ENCODE measurements at regions not wholly inside any gene's neighbourhood (a gene's known extent, or its start where the extent isn't known, plus 50 kb on each side); places are given as distances from the start of the nearest gene placed in this dataset.

- TF ChIP-seq SRSF4 (IDR thresholded peaks at IDR 0.05; ENCODE audit: low read depth, low read length, poor library complexity, severe bottlenecking) (no peak), REST (IDR thresholded peaks at IDR 0.05; ENCODE audit: borderline replicate concordance in 1 of 2, low read depth in 1 of 2, low read length in 2 of 2) (no peak), MYNN (CRISPR knock-in tag; IDR thresholded peaks at IDR 0.05; ENCODE audit: low read depth) (no peak)
Observed at GRCh38 chr9:107648153-107648715, 158.7 kb upstream of the KLF4 start (continued).

- ATAC-seq (no peak), DNase-seq (ENCODE audit: low spot score) (no peak), FAIRE-seq (no peak)
- H3K9ac ChIP-seq (ENCODE audit: insufficient read depth, low read depth, low read length): no peak overlapping the region
- no peaks in the 10 kb centered on the region for H3K79me2 ChIP-seq (ENCODE audit: insufficient read depth, low read length)
- POLR2A ChIA-PET: no interaction called here
- H3K36me3 ChIP-seq (replicated peaks in 1 of 2; ENCODE audit: control insufficient read depth in 1 of 2, insufficient read depth in 2 of 2, low read length in 2 of 2): no peaks in the 10 kb centered on the region
- H3K27me3 ChIP-seq (ENCODE audit: control insufficient read depth in 1 of 2, insufficient read depth in 2 of 2, low read length in 2 of 2): peaks cover 0 to 8% of the 10 kb centered on the region in 2 experiments; a peak in 1 of 5 replicates
- intact Hi-C loops (cut with micrococcal nuclease; ENCODE audit: unreplicated experiment): no loop called here
- CTCF ChIA-PET (ENCODE audit: low intra/inter-chr PET ratio, low total read pairs): no interaction called here
- no peak overlapping the region for H3K27ac ChIP-seq (ENCODE audit: extremely low read length, insufficient read depth, low read length)
- no peaks in the 10 kb centered on the region for H3K9me3 ChIP-seq (ENCODE audit: low read length)
- H3K4me2 ChIP-seq (ENCODE audit: low read depth, low read length): no peak overlapping the region
- H4K20me1 ChIP-seq (ENCODE audit: insufficient read depth, low read length): no peaks in the 10 kb centered on the region
- 24% methylated on average over 5 of the region's 5 CpGs for WGBS (ENCODE audit: low lambda C conversion rate)
- no TSS peak for BruUV-seq (replicated peaks)
- in situ Hi-C loops (cut with HindIII; ENCODE audit: extremely low pct_ligation_motif_present, low pct_unique_long_range_greater_than_20kb): no loop called here
- H2AFZ ChIP-seq (ENCODE audit: low read length): no peak overlapping the region
- H3K4me1 ChIP-seq (ENCODE audit: insufficient read depth, low read length): no peaks in the 10 kb centered on the region
- no peak overlapping the region for H3K4me3 ChIP-seq (replicated peaks in 1 of 3; ENCODE audit: insufficient read depth in 1 of 3, low read depth in 2 of 3, low read length in 3 of 3)
- TF ChIP-seq IKZF1 (IDR thresholded peaks at IDR 0.05) (no peak), ZNF337 (CRISPR knock-in tag; IDR thresholded peaks at IDR 0.05; ENCODE audit: borderline replicate concordance, low read depth) (no peak), MAX (IDR thresholded peaks at IDR 0.05) (no peak), GMEB1 (CRISPR knock-in tag; IDR thresholded peaks at IDR 0.05; ENCODE audit: borderline replicate concordance) (no peak), SMARCE1 (IDR thresholded peaks at IDR 0.05; ENCODE audit: borderline replicate concordance) (no peak), KIAA2018 (CRISPR knock-in tag; IDR thresholded peaks at IDR 0.05; ENCODE audit: borderline replicate concordance) (no peak)
Observed at GRCh38 chr9:107647611-107648010, 158.0 kb upstream of the KLF4 start.

Data from HepG2 (cell line).